GM12878 (cell line): ENCODE measurements at regions not wholly inside any gene's neighbourhood (a gene's known extent, or its start where the extent isn't known, plus 50 kb on each side); places are given as distances from the start of the nearest gene placed in this dataset.

Experiments used
- ATAC-seq: fragments of 200-7000 bp; cut with Tn5 transposase; 3 replicates; pipeline ENCODE4 v1.9.1; 2020; ENCODE audit warnings: mild to moderate bottlenecking, moderate library complexity
- BruUV-seq: library from RNA; stranded (reverse); fragments of 400-500 nt; replicated peaks from 2 replicates; lab custom pipeline; 2021; lab: Mats Ljungman, UMichigan
- CTCF ChIA-PET: fragments of 300-600 bp; sonication (Branson Sonifier 250); formaldehyde crosslinking; extraction: SDS; loops from one replicate; lab custom pipeline; 2021; ENCODE audit warnings: inconsistent platforms; lab: Yijun Ruan, JAX
- POLR2A ChIA-PET: fragments of 350-600 bp; formaldehyde crosslinking; extraction: SDS; loops from one replicate; lab custom pipeline; 2021; ENCODE audit warnings: inconsistent platforms; lab: Charles Lee
- RAD21 ChIA-PET: fragments of 300-600 bp; sonication (Branson Sonifier 250); formaldehyde crosslinking; loops from one replicate; lab custom pipeline; 2023; ENCODE audit warnings: antibody characterized with exemption; ENCODE audit not compliant: unreplicated experiment; lab: Charles Lee
- SMC1A ChIA-PET: fragments of 300-600 bp; sonication (Branson Sonifier 250); formaldehyde crosslinking; loops from one replicate; lab custom pipeline; 2023; ENCODE audit not compliant: unreplicated experiment, uncharacterized antibody; lab: Charles Lee
- DNase-seq: peaks from one replicate; pipeline ENCODE4 v3.0.0-alpha.2; 2011; ENCODE audit warnings: low read depth, low spot score
- FAIRE-seq: peaks from 3 replicates; lab custom pipeline; 2011; peaks lifted over from hg19 to GRCh38; lab: Jason Lieb, UNC
- H2AFZ ChIP-seq: 2 replicates; pipeline ENCODE4 v1.6.0; 2011; ENCODE audit warnings: low read depth, low read length, control low read depth; ENCODE audit not compliant: control insufficient read depth
- H3K27ac ChIP-seq: 2 replicates; pipeline ENCODE4 v1.5.1; 2011; ENCODE audit warnings: control low read depth; ENCODE audit not compliant: control insufficient read depth, insufficient read depth
- H3K27me3 ChIP-seq, 2 experiments: replicated peaks in 1 of 2; 2 replicates each; pipeline versions ENCODE4 v1.6.0 to v1.6.1; 2011; ENCODE audit warnings: low read length in 1 of 2; ENCODE audit not compliant: control insufficient read depth in 2 of 2, insufficient read depth in 2 of 2
- H3K36me3 ChIP-seq, 2 experiments: 2 replicates each; pipeline ENCODE4 v1.5.1; 2011; ENCODE audit warnings: low read length in 1 of 2; ENCODE audit not compliant: control insufficient read depth in 2 of 2, insufficient read depth in 2 of 2
- H3K4me1 ChIP-seq: 2 replicates; pipeline ENCODE4 v1.6.1; 2011; ENCODE audit warnings: mild to moderate bottlenecking, low read length, moderate library complexity, mixed read lengths; ENCODE audit not compliant: control insufficient read depth, insufficient read depth
- H3K4me2 ChIP-seq: 2 replicates; pipeline ENCODE4 v1.6.0; 2011; ENCODE audit warnings: control low read depth; ENCODE audit not compliant: control insufficient read depth, insufficient read depth
- H3K4me3 ChIP-seq: fragments of 200-600 bp; sonication (generic); 2 replicates; pipeline ENCODE4 v1.5.1; 2016
- H3K79me2 ChIP-seq: 2 replicates; pipeline ENCODE4 v1.6.0; 2011; ENCODE audit warnings: low read length; ENCODE audit not compliant: control insufficient read depth, insufficient read depth
- H3K9ac ChIP-seq: 2 replicates; pipeline ENCODE4 v1.8.0; 2011; ENCODE audit warnings: low read length, control low read depth, mixed read lengths; ENCODE audit not compliant: control insufficient read depth, insufficient read depth
- H3K9me3 ChIP-seq: replicated peaks from 3 replicates; pipeline ENCODE4 v1.5.1; 2011; ENCODE audit warnings: mild to moderate bottlenecking, low read length; ENCODE audit not compliant: control insufficient read depth, insufficient read depth
- H4K20me1 ChIP-seq: 2 replicates; pipeline ENCODE4 v1.6.0; 2011; ENCODE audit not compliant: control insufficient read depth, insufficient read depth
- EP300 ChIP-seq, 2 experiments: fragments of 150-350 bp in 1 of 2; IDR thresholded peaks; 2 replicates each; pipeline ENCODE4 v1.6.1; 2011 to 2012; ENCODE audit warnings: low read depth in 2 of 2, low read length in 2 of 2, borderline replicate concordance in 1 of 2, improper control_type of control experiment in 1 of 2, inconsistent platforms in 1 of 2; ENCODE audit not compliant: control insufficient read depth in 1 of 2
- MXI1 ChIP-seq: fragments of 150-350 bp; IDR thresholded peaks from 2 replicates; pipeline ENCODE4 v1.6.1; 2011; ENCODE audit warnings: low read depth, mild to moderate bottlenecking, inconsistent platforms, low read length, improper control_type of control experiment
- NFYB ChIP-seq: IDR thresholded peaks from 2 replicates; pipeline ENCODE4 v1.6.1; 2011; ENCODE audit warnings: low read depth, mild to moderate bottlenecking, low read length, improper control_type of control experiment, moderate library complexity; ENCODE audit not compliant: insufficient read depth
- RAD51 ChIP-seq: fragments of 450-650 bp; IDR thresholded peaks from 2 replicates; pipeline ENCODE4 v1.6.1; 2016; ENCODE audit warnings: moderate library complexity, mild to moderate bottlenecking, inconsistent platforms
- RCOR1 ChIP-seq: conservative IDR thresholded peaks from 2 replicates; pipeline ENCODE4 v1.6.1; 2012; ENCODE audit warnings: low read depth, low read length, improper control_type of control experiment
- RUNX3 ChIP-seq: IDR thresholded peaks from 2 replicates; pipeline ENCODE4 v1.6.1; 2012; ENCODE audit warnings: low read length, inconsistent platforms
- SMAD5 ChIP-seq: IDR thresholded peaks from 2 replicates; pipeline ENCODE4 v1.6.1; 2016; ENCODE audit warnings: antibody characterized with exemption, low read depth
- STAT3 ChIP-seq: IDR thresholded peaks from 2 replicates; pipeline ENCODE4 v1.6.1; 2011; ENCODE audit warnings: low read depth, low read length, improper control_type of control experiment
- SUZ12 ChIP-seq: fragments of 200-600 bp; sonication (generic); IDR thresholded peaks from one replicate; pipeline ENCODE4 v1.6.1; 2018; ENCODE audit warnings: antibody characterized with exemption, mild to moderate bottlenecking; ENCODE audit not compliant: unreplicated experiment
- TAF1 ChIP-seq: IDR thresholded peaks from 2 replicates; pipeline ENCODE4 v1.6.1; 2011; ENCODE audit warnings: mild to moderate bottlenecking, low read depth, low read length, borderline replicate concordance
- ZNF274 ChIP-seq: IDR thresholded peaks from one replicate; pipeline ENCODE4 v1.8.0; 2011; ENCODE audit not compliant: insufficient read length, insufficient read depth
- WGBS: methylation state at CpG from one replicate; pipeline ENCODE4 v1.1.6; 2016; ENCODE audit warnings: low lambda C conversion rate; ENCODE audit not compliant: insufficient replicate concordance, insufficient coverage; ENCODE audit errors: missing lambda C conversion rate; 5-methylcytosine and 5-hydroxymethylcytosine counted together
- in situ Hi-C: fragments of 300-500 bp; cut with MboI; formaldehyde crosslinking; loops from 9 replicates; pipeline ENCODE4 v1.14.3; 2018; ENCODE audit warnings: mixed read lengths
- intact Hi-C: fragments of 100-400 bp; cut with micrococcal nuclease; formaldehyde crosslinking; loops from one replicate; pipeline ENCODE4 v1.14.2; 2022; ENCODE audit not compliant: unreplicated experiment
- TF ChIP-seq, protein P1 (sequence below): IDR thresholded peaks from 2 replicates; pipeline ENCODE4 v1.6.1; 2011; ENCODE audit warnings: borderline replicate concordance, low read depth, mild to moderate bottlenecking, moderate library complexity, low read length; ENCODE audit not compliant: insufficient read depth, poor library complexity, severe bottlenecking
- TF ChIP-seq, protein P2 (sequence below): fragments of 450-650 bp; formaldehyde crosslinking; IDR thresholded peaks from 2 replicates; pipeline ENCODE4 v1.4.0; 2022; ENCODE audit warnings: mild to moderate bottlenecking, moderate library complexity
- TF ChIP-seq, protein P3 (sequence below): fragments of 450-650 bp; IDR thresholded peaks from 2 replicates; pipeline ENCODE4 v1.6.1; 2017; ENCODE audit warnings: antibody characterized with exemption, mild to moderate bottlenecking, moderate library complexity
- TF ChIP-seq, protein P4 (sequence below): IDR thresholded peaks from 2 replicates; pipeline ENCODE4 v1.6.1; 2012; ENCODE audit warnings: low read length, inconsistent platforms

DNA sequence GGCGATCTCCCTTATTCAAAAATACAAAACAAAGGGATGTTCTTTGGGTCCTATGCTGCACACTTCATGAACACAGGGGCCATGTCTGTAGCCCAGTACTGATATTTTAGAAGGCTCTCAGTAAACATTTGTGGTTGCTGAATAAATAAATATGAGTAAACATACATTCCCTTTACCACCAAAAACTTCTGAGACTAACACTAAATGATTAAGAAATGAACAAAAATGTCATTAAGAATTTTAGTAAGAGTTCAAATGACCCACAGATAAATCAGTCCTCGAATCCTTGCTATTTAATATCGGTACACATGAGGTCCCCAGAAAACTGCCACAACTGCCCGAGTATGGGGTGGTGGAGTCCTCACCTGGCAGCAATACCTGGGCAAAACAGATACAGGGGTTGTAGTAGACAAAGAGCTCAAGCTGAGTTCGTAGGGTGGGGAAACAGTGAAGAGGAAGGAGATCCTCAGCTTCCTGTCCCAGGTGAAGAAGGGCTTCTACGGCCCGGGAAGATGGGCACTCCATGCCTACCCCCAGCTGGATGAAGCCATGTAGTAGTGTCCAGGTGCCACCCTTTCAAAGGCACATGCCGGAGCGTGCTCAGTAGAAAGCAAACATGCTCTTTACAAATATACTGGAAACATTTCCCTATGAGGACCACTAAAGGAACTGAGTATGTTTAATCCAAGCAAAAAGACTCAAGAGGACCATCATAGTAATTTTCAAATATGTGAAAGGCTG lies 72.6 kb upstream of the ARHGAP29 start:
- H3K4me1 ChIP-seq, result no peaks in the 10 kb centered on the region
- in situ Hi-C loops, result no loop called here
- ChIA-PET POLR2A (no interaction called here), RAD21 (no interaction called here), CTCF (no interaction called here), SMC1A (no interaction called here)
- no peaks in the 10 kb centered on the region for H3K79me2 ChIP-seq
- H3K27ac ChIP-seq, result no peak overlapping the region
- no peaks in the 10 kb centered on the region for H3K36me3 ChIP-seq
- no peak for DNase-seq
- H3K9me3 ChIP-seq, result no peaks in the 10 kb centered on the region
- no TSS peak for BruUV-seq
- no peak overlapping the region for H3K4me3 ChIP-seq
- H2AFZ ChIP-seq, result no peak overlapping the region
- 42% methylated on average over 9 of the region's 9 CpGs for whole genome bisulfite sequencing
- no peak for ATAC-seq
- FAIRE-seq, result no peak
- no peak overlapping the region for H3K9ac ChIP-seq
- H4K20me1 ChIP-seq, result no peaks in the 10 kb centered on the region
- no peaks in the 10 kb centered on the region; a peak in 1 of 4 replicates for H3K27me3 ChIP-seq
- no peak overlapping the region for H3K4me2 ChIP-seq
- intact Hi-C loops, result loop anchor here (2.0 kb wide), 1 partner anchor 21 kb away; no protein-coding TSS in a partner anchor
- TF ChIP-seq STAT3 (no peak), RUNX3 (no peak), MXI1 (no peak), RCOR1 (no peak), RAD51 (no peak), TAF1 (no peak), EP300 (IDR thresholded peaks at IDR 0.05; ENCODE audit: borderline replicate concordance in 1 of 2, control insufficient read depth in 1 of 2, low read depth in 2 of 2, low read length in 2 of 2) (no peak), SMAD5 (no peak), ZNF274 (no peak), SUZ12 (no peak), NFYB (no peak)
- TF ChIP-seq, protein P1, sequence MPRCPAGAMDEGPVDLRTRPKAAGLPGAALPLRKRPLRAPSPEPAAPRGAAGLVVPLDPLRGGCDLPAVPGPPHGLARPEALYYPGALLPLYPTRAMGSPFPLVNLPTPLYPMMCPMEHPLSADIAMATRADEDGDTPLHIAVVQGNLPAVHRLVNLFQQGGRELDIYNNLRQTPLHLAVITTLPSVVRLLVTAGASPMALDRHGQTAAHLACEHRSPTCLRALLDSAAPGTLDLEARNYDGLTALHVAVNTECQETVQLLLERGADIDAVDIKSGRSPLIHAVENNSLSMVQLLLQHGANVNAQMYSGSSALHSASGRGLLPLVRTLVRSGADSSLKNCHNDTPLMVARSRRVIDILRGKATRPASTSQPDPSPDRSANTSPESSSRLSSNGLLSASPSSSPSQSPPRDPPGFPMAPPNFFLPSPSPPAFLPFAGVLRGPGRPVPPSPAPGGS, result no peak
- TF ChIP-seq, protein P2, sequence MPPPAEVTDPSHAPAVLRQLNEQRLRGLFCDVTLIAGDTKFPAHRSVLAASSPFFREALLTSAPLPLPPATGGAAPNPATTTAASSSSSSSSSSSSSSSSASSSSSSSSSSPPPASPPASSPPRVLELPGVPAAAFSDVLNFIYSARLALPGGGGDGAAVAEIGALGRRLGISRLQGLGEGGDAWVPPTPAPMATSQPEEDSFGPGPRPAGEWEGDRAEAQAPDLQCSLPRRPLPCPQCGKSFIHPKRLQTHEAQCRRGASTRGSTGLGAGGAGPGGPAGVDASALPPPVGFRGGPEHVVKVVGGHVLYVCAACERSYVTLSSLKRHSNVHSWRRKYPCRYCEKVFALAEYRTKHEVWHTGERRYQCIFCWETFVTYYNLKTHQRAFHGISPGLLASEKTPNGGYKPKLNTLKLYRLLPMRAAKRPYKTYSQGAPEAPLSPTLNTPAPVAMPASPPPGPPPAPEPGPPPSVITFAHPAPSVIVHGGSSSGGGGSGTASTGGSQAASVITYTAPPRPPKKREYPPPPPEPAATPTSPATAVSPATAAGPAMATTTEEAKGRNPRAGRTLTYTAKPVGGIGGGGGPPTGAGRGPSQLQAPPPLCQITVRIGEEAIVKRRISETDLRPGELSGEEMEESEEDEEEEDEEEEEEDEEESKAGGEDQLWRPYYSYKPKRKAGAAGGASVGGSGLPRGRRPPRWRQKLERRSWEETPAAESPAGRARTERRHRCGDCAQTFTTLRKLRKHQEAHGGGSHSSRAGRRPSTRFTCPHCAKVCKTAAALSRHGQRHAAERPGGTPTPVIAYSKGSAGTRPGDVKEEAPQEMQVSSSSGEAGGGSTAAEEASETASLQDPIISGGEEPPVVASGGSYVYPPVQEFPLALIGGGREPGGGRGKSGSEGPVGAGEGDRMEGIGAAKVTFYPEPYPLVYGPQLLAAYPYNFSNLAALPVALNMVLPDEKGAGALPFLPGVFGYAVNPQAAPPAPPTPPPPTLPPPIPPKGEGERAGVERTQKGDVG, result no peak
- TF ChIP-seq, protein P3, sequence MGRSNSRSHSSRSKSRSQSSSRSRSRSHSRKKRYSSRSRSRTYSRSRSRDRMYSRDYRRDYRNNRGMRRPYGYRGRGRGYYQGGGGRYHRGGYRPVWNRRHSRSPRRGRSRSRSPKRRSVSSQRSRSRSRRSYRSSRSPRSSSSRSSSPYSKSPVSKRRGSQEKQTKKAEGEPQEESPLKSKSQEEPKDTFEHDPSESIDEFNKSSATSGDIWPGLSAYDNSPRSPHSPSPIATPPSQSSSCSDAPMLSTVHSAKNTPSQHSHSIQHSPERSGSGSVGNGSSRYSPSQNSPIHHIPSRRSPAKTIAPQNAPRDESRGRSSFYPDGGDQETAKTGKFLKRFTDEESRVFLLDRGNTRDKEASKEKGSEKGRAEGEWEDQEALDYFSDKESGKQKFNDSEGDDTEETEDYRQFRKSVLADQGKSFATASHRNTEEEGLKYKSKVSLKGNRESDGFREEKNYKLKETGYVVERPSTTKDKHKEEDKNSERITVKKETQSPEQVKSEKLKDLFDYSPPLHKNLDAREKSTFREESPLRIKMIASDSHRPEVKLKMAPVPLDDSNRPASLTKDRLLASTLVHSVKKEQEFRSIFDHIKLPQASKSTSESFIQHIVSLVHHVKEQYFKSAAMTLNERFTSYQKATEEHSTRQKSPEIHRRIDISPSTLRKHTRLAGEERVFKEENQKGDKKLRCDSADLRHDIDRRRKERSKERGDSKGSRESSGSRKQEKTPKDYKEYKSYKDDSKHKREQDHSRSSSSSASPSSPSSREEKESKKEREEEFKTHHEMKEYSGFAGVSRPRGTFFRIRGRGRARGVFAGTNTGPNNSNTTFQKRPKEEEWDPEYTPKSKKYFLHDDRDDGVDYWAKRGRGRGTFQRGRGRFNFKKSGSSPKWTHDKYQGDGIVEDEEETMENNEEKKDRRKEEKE, result no peak
- TF ChIP-seq, protein P4, sequence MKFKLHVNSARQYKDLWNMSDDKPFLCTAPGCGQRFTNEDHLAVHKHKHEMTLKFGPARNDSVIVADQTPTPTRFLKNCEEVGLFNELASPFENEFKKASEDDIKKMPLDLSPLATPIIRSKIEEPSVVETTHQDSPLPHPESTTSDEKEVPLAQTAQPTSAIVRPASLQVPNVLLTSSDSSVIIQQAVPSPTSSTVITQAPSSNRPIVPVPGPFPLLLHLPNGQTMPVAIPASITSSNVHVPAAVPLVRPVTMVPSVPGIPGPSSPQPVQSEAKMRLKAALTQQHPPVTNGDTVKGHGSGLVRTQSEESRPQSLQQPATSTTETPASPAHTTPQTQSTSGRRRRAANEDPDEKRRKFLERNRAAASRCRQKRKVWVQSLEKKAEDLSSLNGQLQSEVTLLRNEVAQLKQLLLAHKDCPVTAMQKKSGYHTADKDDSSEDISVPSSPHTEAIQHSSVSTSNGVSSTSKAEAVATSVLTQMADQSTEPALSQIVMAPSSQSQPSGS, result no peak
